DOHH2 (cell line): ENCODE measurements at regions not wholly inside any gene's neighbourhood (a gene's known extent, or its start where the extent isn't known, plus 50 kb on each side); places are given as distances from the start of the nearest gene placed in this dataset.

Experiments used
- H3F3A ChIP-seq: fragments of 200-600 bp; sonication (generic), shearing (Covaris generic); 2 replicates; pipeline ENCODE4 v1.6.0; 2016; ENCODE audit warnings: antibody characterized with exemption, mild to moderate bottlenecking; ENCODE audit not compliant: control insufficient read depth, insufficient read depth
- H3K27ac ChIP-seq: fragments of 200-600 bp; sonication (generic); 2 replicates; pipeline ENCODE4 v1.5.1; 2014; ENCODE audit warnings: low read depth, mild to moderate bottlenecking, low read length, moderate library complexity
- H3K27me3 ChIP-seq: fragments of 200-600 bp; sonication (generic); 2 replicates; pipeline ENCODE4 v1.6.1; 2014; ENCODE audit warnings: mild to moderate bottlenecking, low read length, mixed read lengths; ENCODE audit not compliant: control insufficient read depth
- H3K36me3 ChIP-seq: fragments of 200-600 bp; sonication (generic); 2 replicates; pipeline ENCODE4 v1.6.1; 2014; ENCODE audit warnings: mild to moderate bottlenecking, low read length, moderate library complexity, mixed read lengths; ENCODE audit not compliant: control insufficient read depth
- H3K4me1 ChIP-seq: fragments of 200-600 bp; sonication (generic); 2 replicates; pipeline ENCODE4 v1.6.1; 2014; ENCODE audit warnings: mild to moderate bottlenecking, low read length, mixed read lengths; ENCODE audit not compliant: control insufficient read depth
- H3K4me2 ChIP-seq: fragments of 200-600 bp; sonication (generic); 2 replicates; pipeline ENCODE4 v1.6.0; 2014; ENCODE audit warnings: mild to moderate bottlenecking, low read length, moderate library complexity
- H3K4me3 ChIP-seq: fragments of 200-600 bp; sonication (generic); 2 replicates; pipeline ENCODE4 v1.5.1; 2014; ENCODE audit warnings: mild to moderate bottlenecking, low read length, mixed read lengths
- H3K79me2 ChIP-seq: fragments of 200-600 bp; sonication (generic); 2 replicates; pipeline ENCODE4 v1.6.1; 2014; ENCODE audit warnings: mild to moderate bottlenecking, low read length, mixed read lengths; ENCODE audit not compliant: control insufficient read depth
- H3K9me2 ChIP-seq: fragments of 200-600 bp; sonication (generic); replicated peaks from 2 replicates; pipeline ENCODE4 v1.6.1; 2014; ENCODE audit warnings: mild to moderate bottlenecking, low read length, mixed read lengths; ENCODE audit not compliant: control insufficient read depth
- H3K9me3 ChIP-seq: fragments of 200-600 bp; sonication (generic); 2 replicates; pipeline ENCODE4 v1.6.1; 2014; ENCODE audit warnings: antibody characterized with exemption, low read length, mixed read lengths; ENCODE audit not compliant: control insufficient read depth, insufficient read depth
- H4K20me1 ChIP-seq: fragments of 200-600 bp; sonication (generic); 2 replicates; pipeline ENCODE4 v1.6.0; 2014; ENCODE audit warnings: low read depth, mild to moderate bottlenecking, antibody characterized with exemption, low read length, moderate library complexity; ENCODE audit not compliant: control insufficient read depth, insufficient read depth
- EZH2phosphoT487 ChIP-seq: fragments of 200-600 bp; sonication (generic); IDR thresholded peaks from 2 replicates; pipeline ENCODE4 v1.6.1; 2017; ENCODE audit warnings: borderline replicate concordance, mild to moderate bottlenecking, antibody characterized with exemption, low read length, moderate library complexity, mixed read lengths
- TF ChIP-seq, protein P1 (sequence below): fragments of 200-600 bp; sonication (generic); IDR thresholded peaks from one replicate; pipeline ENCODE4 v1.5.1; 2014; ENCODE audit warnings: antibody characterized with exemption, mild to moderate bottlenecking, low read depth, low read length; ENCODE audit not compliant: poor library complexity, severe bottlenecking

DNA sequence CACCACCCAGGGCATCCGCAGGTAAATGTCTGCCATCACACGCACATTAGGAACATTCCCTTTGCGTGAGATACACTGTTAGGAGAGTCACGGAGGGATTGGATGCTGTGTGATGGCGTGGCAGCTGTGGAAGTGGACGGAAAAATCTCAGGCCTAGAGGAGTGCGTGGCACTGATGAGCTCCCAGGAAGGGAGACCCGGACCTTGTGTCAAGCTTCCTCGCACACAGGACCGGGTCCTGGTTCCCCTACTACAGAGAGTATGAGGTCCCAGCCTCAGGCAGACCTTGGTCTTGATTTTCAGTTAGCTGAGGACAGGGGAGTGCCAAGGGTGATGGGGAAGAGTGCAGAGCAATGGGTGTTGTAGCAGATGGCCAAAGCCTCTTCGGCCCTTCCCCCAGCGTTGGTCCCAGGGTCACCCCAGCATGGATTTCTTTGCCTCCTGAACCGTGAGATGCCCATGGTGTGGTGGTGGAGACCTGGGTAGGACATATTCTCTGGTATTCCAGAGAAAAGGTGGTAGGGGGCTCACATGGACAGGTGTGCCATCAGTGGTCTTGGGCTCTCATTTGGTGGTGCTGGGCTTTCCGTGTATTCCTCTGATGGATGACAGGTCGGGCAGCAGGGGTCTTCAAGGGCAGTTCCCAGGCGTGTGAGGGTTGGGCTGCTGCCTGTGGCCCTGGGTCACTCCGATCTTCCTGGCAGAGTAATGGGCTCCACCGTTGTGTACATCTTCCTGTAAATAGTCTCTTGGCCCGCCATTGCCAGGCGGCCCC is 105.1 kb downstream of the SNRPN start:
- TF ChIP-seq, protein P1, sequence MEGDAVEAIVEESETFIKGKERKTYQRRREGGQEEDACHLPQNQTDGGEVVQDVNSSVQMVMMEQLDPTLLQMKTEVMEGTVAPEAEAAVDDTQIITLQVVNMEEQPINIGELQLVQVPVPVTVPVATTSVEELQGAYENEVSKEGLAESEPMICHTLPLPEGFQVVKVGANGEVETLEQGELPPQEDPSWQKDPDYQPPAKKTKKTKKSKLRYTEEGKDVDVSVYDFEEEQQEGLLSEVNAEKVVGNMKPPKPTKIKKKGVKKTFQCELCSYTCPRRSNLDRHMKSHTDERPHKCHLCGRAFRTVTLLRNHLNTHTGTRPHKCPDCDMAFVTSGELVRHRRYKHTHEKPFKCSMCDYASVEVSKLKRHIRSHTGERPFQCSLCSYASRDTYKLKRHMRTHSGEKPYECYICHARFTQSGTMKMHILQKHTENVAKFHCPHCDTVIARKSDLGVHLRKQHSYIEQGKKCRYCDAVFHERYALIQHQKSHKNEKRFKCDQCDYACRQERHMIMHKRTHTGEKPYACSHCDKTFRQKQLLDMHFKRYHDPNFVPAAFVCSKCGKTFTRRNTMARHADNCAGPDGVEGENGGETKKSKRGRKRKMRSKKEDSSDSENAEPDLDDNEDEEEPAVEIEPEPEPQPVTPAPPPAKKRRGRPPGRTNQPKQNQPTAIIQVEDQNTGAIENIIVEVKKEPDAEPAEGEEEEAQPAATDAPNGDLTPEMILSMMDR = no peak
- TF ChIP-seq EZH2phosphoT487 = no peak
- Histone ChIP-seq H3K27me3 (no peaks in the 10 kb centered on the region), H3F3A (no peaks in the 10 kb centered on the region), H3K9me2 (no peaks in the 10 kb centered on the region), H4K20me1 (no peaks in the 10 kb centered on the region), H3K9me3 (peaks cover 95% of the 10 kb centered on the region), H3K4me3 (no peak overlapping the region), H3K4me2 (no peak overlapping the region), H3K4me1 (no peaks in the 10 kb centered on the region), H3K79me2 (no peaks in the 10 kb centered on the region), H3K36me3 (peaks cover 57% of the 10 kb centered on the region), H3K27ac (no peak overlapping the region)

DNA sequence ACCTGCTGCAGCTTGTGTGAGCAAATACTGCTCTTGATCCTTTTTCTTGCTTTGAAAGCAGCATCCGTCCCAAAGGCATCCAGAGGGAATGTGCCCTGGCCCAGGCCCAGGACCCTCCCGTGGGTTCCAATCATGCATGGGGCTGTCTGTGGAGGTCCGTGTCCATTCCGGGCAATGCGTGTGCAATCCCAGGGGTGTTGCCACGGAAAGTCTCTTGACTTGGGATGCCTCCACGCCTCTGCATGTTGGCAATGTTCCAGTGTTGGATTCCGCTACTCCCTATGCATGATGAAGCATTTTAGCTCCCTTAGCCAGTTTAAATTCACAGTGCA is 105.7 kb downstream of the SNRPN start:
- Histone ChIP-seq H3K4me3 (no peak overlapping the region), H3K27ac (no peak overlapping the region), H3K4me1 (no peaks in the 10 kb centered on the region), H3K36me3 (peaks cover 56% of the 10 kb centered on the region), H3F3A (no peaks in the 10 kb centered on the region), H3K27me3 (no peaks in the 10 kb centered on the region), H3K9me3 (peaks cover 93% of the 10 kb centered on the region), H3K9me2 (no peaks in the 10 kb centered on the region), H4K20me1 (no peaks in the 10 kb centered on the region), H3K79me2 (no peaks in the 10 kb centered on the region), H3K4me2 (no peak overlapping the region)
- TF ChIP-seq, protein P1 = no peak
- no peak for TF ChIP-seq EZH2phosphoT487

DNA sequence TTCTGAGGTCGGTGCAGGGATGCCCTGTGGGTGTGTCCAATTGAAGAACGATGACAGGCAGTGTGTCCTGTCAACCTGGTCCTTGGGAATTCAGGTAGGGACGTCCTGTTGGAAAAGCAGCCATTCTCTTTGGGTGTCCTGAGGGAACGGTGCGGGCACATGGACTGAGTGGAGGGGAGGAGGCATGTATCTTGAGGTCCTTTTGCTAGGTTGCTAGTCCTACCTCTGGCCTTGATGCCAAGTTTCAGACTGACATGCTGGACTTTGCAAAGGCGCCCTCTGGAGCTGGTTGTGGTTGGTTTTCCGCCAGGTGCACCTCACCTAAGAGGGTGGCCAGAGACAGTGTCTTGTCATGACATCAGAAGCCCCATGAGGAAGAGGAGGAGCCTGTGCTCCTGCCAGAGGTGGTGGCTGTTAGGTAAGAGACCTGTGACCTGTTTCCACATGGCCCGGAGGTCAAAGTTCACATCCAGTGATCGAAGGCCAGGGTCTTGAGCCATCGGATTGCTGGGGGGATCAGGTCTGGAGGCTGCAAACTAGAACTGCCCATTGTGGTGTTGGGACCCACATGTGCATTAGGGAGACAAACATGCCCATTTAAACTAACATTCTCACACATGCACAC is 106.3 kb downstream of the SNRPN start:
- Histone ChIP-seq H3K9me3 (peaks cover 93% of the 10 kb centered on the region), H4K20me1 (no peaks in the 10 kb centered on the region), H3K4me1 (no peaks in the 10 kb centered on the region), H3K36me3 (peaks cover 57% of the 10 kb centered on the region), H3F3A (no peaks in the 10 kb centered on the region), H3K9me2 (no peaks in the 10 kb centered on the region), H3K4me2 (no peak overlapping the region), H3K4me3 (no peak overlapping the region), H3K27me3 (no peaks in the 10 kb centered on the region), H3K27ac (no peak overlapping the region), H3K79me2 (no peaks in the 10 kb centered on the region)
- TF ChIP-seq, protein P1 = no peak
- TF ChIP-seq EZH2phosphoT487 = no peak
